Suprapubic skin (tissue), 3 donors: ENCODE measurements at regions not wholly inside any gene's neighbourhood (a gene's known extent, or its start where the extent isn't known, plus 50 kb on each side); places are given as distances from the start of the nearest gene placed in this dataset.

Experiments
- EP300 ChIP-seq: sonication (generic); formaldehyde crosslinking; IDR thresholded peaks from one replicate; pipeline ENCODE4 v1.6.1; 2017; ENCODE audit warnings: antibody characterized with exemption
- POLR2A ChIP-seq, 2 donors: fragments of 450-650 bp; IDR thresholded peaks; one replicate each; pipeline ENCODE4 v1.6.1; 2017; ENCODE audit warnings: antibody characterized with exemption in 2 of 2, mild to moderate bottlenecking in 2 of 2, moderate library complexity in 2 of 2
- TF ChIP-seq, protein P1 (sequence below), 2 donors: fragments of 200-600 bp in 1 of 2; fragments of 450-650 bp in 1 of 2; sonication (generic) in 1 of 2; IDR thresholded peaks; one replicate each; pipeline ENCODE4 v1.5.1; 2016 to 2019; ENCODE audit warnings: antibody characterized with exemption in 2 of 2, mild to moderate bottlenecking in 1 of 2, moderate library complexity in 1 of 2

DNA sequence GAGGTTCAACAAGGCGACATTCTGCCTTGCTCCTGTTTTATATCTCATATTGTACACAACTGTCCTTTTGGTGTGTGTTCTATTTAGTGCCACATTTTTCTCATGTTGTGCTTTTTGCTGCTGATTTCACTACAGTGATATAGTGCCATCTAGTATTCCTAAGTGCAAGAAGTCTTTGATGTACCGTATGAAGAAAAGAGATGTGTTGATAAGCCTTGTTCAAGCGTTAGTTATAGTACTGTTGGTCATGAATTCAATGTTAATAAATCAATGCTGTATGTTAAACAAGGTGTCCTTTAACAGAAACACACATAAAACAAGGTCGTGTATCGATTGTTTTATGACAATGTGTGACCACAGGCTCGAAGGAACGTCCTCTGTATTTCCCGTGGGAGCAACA lies 939.4 kb downstream of the GATA3 start:
- TF ChIP-seq, protein P1, sequence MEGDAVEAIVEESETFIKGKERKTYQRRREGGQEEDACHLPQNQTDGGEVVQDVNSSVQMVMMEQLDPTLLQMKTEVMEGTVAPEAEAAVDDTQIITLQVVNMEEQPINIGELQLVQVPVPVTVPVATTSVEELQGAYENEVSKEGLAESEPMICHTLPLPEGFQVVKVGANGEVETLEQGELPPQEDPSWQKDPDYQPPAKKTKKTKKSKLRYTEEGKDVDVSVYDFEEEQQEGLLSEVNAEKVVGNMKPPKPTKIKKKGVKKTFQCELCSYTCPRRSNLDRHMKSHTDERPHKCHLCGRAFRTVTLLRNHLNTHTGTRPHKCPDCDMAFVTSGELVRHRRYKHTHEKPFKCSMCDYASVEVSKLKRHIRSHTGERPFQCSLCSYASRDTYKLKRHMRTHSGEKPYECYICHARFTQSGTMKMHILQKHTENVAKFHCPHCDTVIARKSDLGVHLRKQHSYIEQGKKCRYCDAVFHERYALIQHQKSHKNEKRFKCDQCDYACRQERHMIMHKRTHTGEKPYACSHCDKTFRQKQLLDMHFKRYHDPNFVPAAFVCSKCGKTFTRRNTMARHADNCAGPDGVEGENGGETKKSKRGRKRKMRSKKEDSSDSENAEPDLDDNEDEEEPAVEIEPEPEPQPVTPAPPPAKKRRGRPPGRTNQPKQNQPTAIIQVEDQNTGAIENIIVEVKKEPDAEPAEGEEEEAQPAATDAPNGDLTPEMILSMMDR (IDR thresholded peaks at IDR 0.05): no peak
- TF ChIP-seq EP300: no peak
- TF ChIP-seq POLR2A (IDR thresholded peaks at IDR 0.05): no peak
